HCT116 (cell line): ENCODE measurements at regions not wholly inside any gene's neighbourhood (a gene's known extent, or its start where the extent isn't known, plus 50 kb on each side); places are given as distances from the start of the nearest gene placed in this dataset.
"Not testable (repeated sequence)": the region's sequence is repeated elsewhere in the genome, so short reads cannot be mapped to it uniquely, and the experiment has no call there.

Experiments
- ATAC-seq: fragments of 200-7000 bp; cut with Tn5 transposase; 2 replicates; pipeline ENCODE4 v1.9.1; 2020; ENCODE audit warnings: mild to moderate bottlenecking, moderate library complexity
- BruUV-seq: library from RNA; stranded (reverse); fragments of 400-500 nt; replicated peaks from 2 replicates; lab custom pipeline; 2021; lab: Mats Ljungman, UMichigan
- CTCF ChIA-PET: fragments of 300-600 bp; sonication (Branson Sonifier 250); formaldehyde crosslinking; loops from one replicate; lab custom pipeline; 2021; ENCODE audit warnings: antibody characterized with exemption; lab: Charles Lee
- POLR2A ChIA-PET: fragments of 300-600, 350-600 bp; sonication (Branson Sonifier 250); formaldehyde crosslinking; loops from one replicate; lab custom pipeline; 2021; ENCODE audit warnings: antibody characterized with exemption; lab: Charles Lee
- RAD21 ChIA-PET, 2 experiments: fragments of 300-600 bp; sonication (Branson Sonifier 250); formaldehyde crosslinking; loops; one replicate each; lab custom pipeline; 2023; ENCODE audit warnings: low total read pairs in 2 of 2; ENCODE audit not compliant: uncharacterized antibody in 2 of 2, unreplicated experiment in 2 of 2, low non-redundant PET in 1 of 2; lab: Charles Lee
- DNase-seq: peaks from one replicate; pipeline ENCODE4 v3.0.0-alpha.2; 2010; ENCODE audit warnings: low read depth, low spot score
- H2AFZ ChIP-seq: fragments of 200-600 bp; shearing (Covaris generic), sonication (generic); 2 replicates; pipeline ENCODE4 v1.6.1; 2017; ENCODE audit warnings: low read depth, mixed run types, mixed read lengths, antibody characterized with exemption, low read length; ENCODE audit not compliant: poor library complexity, severe bottlenecking
- H3K27ac ChIP-seq: 2 replicates; pipeline ENCODE4 v1.5.1; 2012; ENCODE audit warnings: low read depth, low read length
- H3K27me3 ChIP-seq: fragments of 200-600 bp; sonication (generic); 2 replicates; pipeline ENCODE4 v1.6.1; 2016; ENCODE audit warnings: mixed run types, low read length, mixed read lengths; ENCODE audit not compliant: insufficient read depth
- H3K36me3 ChIP-seq, 2 experiments: fragments of 200-500 bp in 1 of 2; fragments of 200-600 bp in 1 of 2; sonication (Bioruptor generic) in 1 of 2; sonication (generic) in 1 of 2; 2 replicates each; pipeline versions ENCODE4 v1.5.1 to v1.6.1; 2014 to 2016; ENCODE audit warnings: low read length in 2 of 2, inconsistent platforms in 1 of 2, mixed read lengths in 1 of 2, mixed run types in 1 of 2; ENCODE audit not compliant: insufficient read depth in 2 of 2, control insufficient read depth in 1 of 2
- H3K4me1 ChIP-seq, 2 experiments: fragments of 200-600 bp in 1 of 2; sonication (generic) in 1 of 2; 2 replicates each; pipeline versions ENCODE4 v1.5.1 to v1.6.1; 2012 to 2017; ENCODE audit warnings: low read length in 2 of 2, inconsistent platforms in 1 of 2, mild to moderate bottlenecking in 1 of 2, mixed read lengths in 1 of 2, mixed run types in 1 of 2, moderate library complexity in 1 of 2; ENCODE audit not compliant: insufficient read depth in 2 of 2, control insufficient read depth in 1 of 2
- H3K4me2 ChIP-seq: fragments of 200-600 bp; sonication (generic); 2 replicates; pipeline ENCODE4 v1.6.1; 2017; ENCODE audit warnings: mixed run types, low read length, mixed read lengths
- H3K4me3 ChIP-seq, 2 experiments: fragments of 200-600 bp in 1 of 2; sonication (generic) in 1 of 2; replicated peaks in 1 of 2; 2 replicates each; pipeline ENCODE4 v1.5.1; 2011 to 2016; ENCODE audit warnings: low read length in 2 of 2, control low read depth in 1 of 2, low read depth in 1 of 2, mild to moderate bottlenecking in 1 of 2, mixed read lengths in 1 of 2, mixed run types in 1 of 2
- H3K79me2 ChIP-seq: fragments of 200-600 bp; sonication (generic); 2 replicates; pipeline ENCODE4 v1.6.1; 2017; ENCODE audit warnings: mild to moderate bottlenecking, mixed run types, low read length, moderate library complexity, mixed read lengths; ENCODE audit not compliant: insufficient read depth
- H3K9ac ChIP-seq: fragments of 200-600 bp; sonication (generic); 2 replicates; pipeline ENCODE4 v1.6.1; 2016; ENCODE audit warnings: low read length, mixed read lengths
- H3K9me2 ChIP-seq: fragments of 200-600 bp; sonication (generic), shearing (Covaris generic); 2 replicates; pipeline ENCODE4 v1.6.1; 2017; ENCODE audit warnings: mixed run types, mild to moderate bottlenecking, moderate library complexity; ENCODE audit not compliant: insufficient read depth
- H3K9me3 ChIP-seq, 2 experiments: fragments of 200-500 bp in 1 of 2; fragments of 200-600 bp in 1 of 2; sonication (Bioruptor generic) in 1 of 2; sonication (generic) in 1 of 2; 2 replicates each; pipeline ENCODE4 v1.6.1; 2014 to 2017; ENCODE audit warnings: low read length in 2 of 2, mixed read lengths in 2 of 2, inconsistent platforms in 1 of 2, low read depth in 1 of 2, mild to moderate bottlenecking in 1 of 2, mixed run types in 1 of 2, moderate library complexity in 1 of 2; ENCODE audit not compliant: control insufficient read depth in 1 of 2, insufficient read depth in 1 of 2
- H4K20me1 ChIP-seq: fragments of 200-600 bp; sonication (generic), shearing (Covaris generic); 2 replicates; pipeline ENCODE4 v1.6.1; 2017; ENCODE audit warnings: mixed run types, mild to moderate bottlenecking, moderate library complexity; ENCODE audit not compliant: insufficient read depth
- CBX3 ChIP-seq: IDR thresholded peaks from 2 replicates; pipeline ENCODE4 v1.6.1; 2012; ENCODE audit warnings: low read depth
- EGR1 ChIP-seq: IDR thresholded peaks from 2 replicates; pipeline ENCODE4 v1.6.1; 2012; ENCODE audit warnings: low read depth
- EZH2phosphoT487 ChIP-seq: fragments of 200-600 bp; IDR thresholded peaks from 2 replicates; pipeline ENCODE4 v1.6.1; 2018; ENCODE audit warnings: antibody characterized with exemption, borderline replicate concordance
- FOSL1 ChIP-seq: IDR thresholded peaks from 2 replicates; pipeline ENCODE4 v1.6.1; 2012; ENCODE audit warnings: low read depth
- JUND ChIP-seq: IDR thresholded peaks from 2 replicates; pipeline ENCODE4 v1.6.1; 2012
- POLR2AphosphoS5 ChIP-seq: IDR thresholded peaks from 2 replicates; pipeline ENCODE4 v1.6.1; 2011; ENCODE audit warnings: mild to moderate bottlenecking, low read depth, low read length, moderate library complexity
- SIN3A ChIP-seq: IDR thresholded peaks from 2 replicates; pipeline ENCODE4 v1.6.1; 2012; ENCODE audit warnings: low read depth
- SRF ChIP-seq: IDR thresholded peaks from 2 replicates; pipeline ENCODE4 v1.6.1; 2012; ENCODE audit warnings: low read depth
- TCF7L2 ChIP-seq: IDR thresholded peaks from 2 replicates; pipeline ENCODE4 v1.7.0; 2011; ENCODE audit warnings: borderline replicate concordance, inconsistent platforms; ENCODE audit not compliant: insufficient read depth, insufficient read length; ENCODE audit errors: extremely low read depth
- YY1 ChIP-seq: IDR thresholded peaks from 2 replicates; pipeline ENCODE4 v1.6.1; 2011; ENCODE audit warnings: low read length, low read depth, moderate library complexity, mild to moderate bottlenecking; ENCODE audit not compliant: insufficient replicate concordance; ENCODE audit errors: extremely low read depth
- ZFX ChIP-seq: fragments of 450-650 bp; IDR thresholded peaks from 2 replicates; pipeline ENCODE4 v1.6.1; 2017
- ZNF274 ChIP-seq: fragments of 200-500 bp; sonication (Bioruptor generic); IDR thresholded peaks from 2 replicates; pipeline ENCODE4 v1.6.1; 2014; ENCODE audit warnings: mild to moderate bottlenecking, low read depth, low read length, inconsistent platforms
- intact Hi-C: fragments of 100-400 bp; cut with micrococcal nuclease; formaldehyde crosslinking; loops from 2 replicates; pipeline ENCODE4 v1.10.0; 2022
- TF ChIP-seq, protein P1 (sequence below): IDR thresholded peaks from 2 replicates; pipeline ENCODE4 v1.6.1; 2012
- TF ChIP-seq, protein P2 (sequence below), 3 experiments: fragments of 200-600 bp in 1 of 3; sonication (generic) in 1 of 3; IDR thresholded peaks in 2 of 3; conservative IDR thresholded peaks in 1 of 3; 2 replicates each; pipeline ENCODE4 v1.5.1; 2012 to 2017; ENCODE audit warnings: low read depth in 2 of 3, low read length in 2 of 3, antibody characterized with exemption in 1 of 3, borderline replicate concordance in 1 of 3, control low read depth in 1 of 3, mild to moderate bottlenecking in 1 of 3, mixed read lengths in 1 of 3, mixed run types in 1 of 3, moderate library complexity in 1 of 3; ENCODE audit not compliant: insufficient read depth in 1 of 3
- TF ChIP-seq, protein P3 (sequence below): IDR thresholded peaks from 2 replicates; pipeline ENCODE4 v1.6.1; 2011; ENCODE audit warnings: mild to moderate bottlenecking, low read length, moderate library complexity; ENCODE audit not compliant: insufficient replicate concordance; ENCODE audit errors: extremely low read depth

DNA sequence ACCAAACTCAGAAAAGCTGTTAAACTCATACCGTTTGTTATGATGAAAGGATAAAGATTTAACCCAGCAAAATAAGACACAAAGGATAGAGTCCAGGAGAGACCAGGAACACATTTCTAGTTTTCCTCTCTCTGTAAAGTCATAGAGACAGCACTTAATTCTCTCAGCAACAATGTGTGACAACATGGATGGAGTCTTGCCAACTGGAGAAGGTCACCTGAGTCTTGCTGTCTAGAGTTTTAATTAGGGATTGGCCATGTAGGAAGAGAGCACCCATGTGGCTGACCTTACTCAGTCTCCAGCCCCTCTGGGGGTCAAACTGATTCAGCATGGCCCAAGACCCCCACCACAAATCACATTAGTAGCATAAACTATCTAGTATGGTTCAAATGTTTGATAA, 151.0 kb upstream of the ATF7IP start:
- no peak overlapping the region for H3K4me3 ChIP-seq
- DNase-seq, result no peak
- no peaks in the 10 kb centered on the region for H3K9me3 ChIP-seq
- H3K27me3 ChIP-seq, result no peaks in the 10 kb centered on the region
- no peaks in the 10 kb centered on the region for H3K9me2 ChIP-seq
- no peaks in the 10 kb centered on the region for H4K20me1 ChIP-seq
- POLR2A ChIA-PET, result no interaction called here
- RAD21 ChIA-PET, result no interaction called here
- no TSS peak for BruUV-seq
- H2AFZ ChIP-seq, result peak overlapping the region; percentile 54
- no peak for ATAC-seq
- no peak for TF ChIP-seq EGR1
- TF ChIP-seq CBX3, result no peak
- TF ChIP-seq, protein P1, sequence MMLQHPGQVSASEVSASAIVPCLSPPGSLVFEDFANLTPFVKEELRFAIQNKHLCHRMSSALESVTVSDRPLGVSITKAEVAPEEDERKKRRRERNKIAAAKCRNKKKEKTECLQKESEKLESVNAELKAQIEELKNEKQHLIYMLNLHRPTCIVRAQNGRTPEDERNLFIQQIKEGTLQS, result no peak
- no peak for TF ChIP-seq SIN3A
- no peak for TF ChIP-seq ZNF274
- no peak for TF ChIP-seq POLR2AphosphoS5
- TF ChIP-seq, protein P2, sequence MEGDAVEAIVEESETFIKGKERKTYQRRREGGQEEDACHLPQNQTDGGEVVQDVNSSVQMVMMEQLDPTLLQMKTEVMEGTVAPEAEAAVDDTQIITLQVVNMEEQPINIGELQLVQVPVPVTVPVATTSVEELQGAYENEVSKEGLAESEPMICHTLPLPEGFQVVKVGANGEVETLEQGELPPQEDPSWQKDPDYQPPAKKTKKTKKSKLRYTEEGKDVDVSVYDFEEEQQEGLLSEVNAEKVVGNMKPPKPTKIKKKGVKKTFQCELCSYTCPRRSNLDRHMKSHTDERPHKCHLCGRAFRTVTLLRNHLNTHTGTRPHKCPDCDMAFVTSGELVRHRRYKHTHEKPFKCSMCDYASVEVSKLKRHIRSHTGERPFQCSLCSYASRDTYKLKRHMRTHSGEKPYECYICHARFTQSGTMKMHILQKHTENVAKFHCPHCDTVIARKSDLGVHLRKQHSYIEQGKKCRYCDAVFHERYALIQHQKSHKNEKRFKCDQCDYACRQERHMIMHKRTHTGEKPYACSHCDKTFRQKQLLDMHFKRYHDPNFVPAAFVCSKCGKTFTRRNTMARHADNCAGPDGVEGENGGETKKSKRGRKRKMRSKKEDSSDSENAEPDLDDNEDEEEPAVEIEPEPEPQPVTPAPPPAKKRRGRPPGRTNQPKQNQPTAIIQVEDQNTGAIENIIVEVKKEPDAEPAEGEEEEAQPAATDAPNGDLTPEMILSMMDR (IDR thresholded peaks at IDR 0.05 in 2 of 3, conservative IDR thresholded peaks at IDR 0.05 in 1 of 3; ENCODE audit: borderline replicate concordance in 1 of 3, insufficient read depth in 1 of 3, low read depth in 2 of 3, low read length in 2 of 3), result no peak
- no peak for TF ChIP-seq YY1
- TF ChIP-seq SRF, result no peak
- no peak for TF ChIP-seq EZH2phosphoT487
- TF ChIP-seq JUND, result no peak
- TF ChIP-seq ZFX, result no peak
- TF ChIP-seq FOSL1, result no peak
- no peak for TF ChIP-seq TCF7L2
- TF ChIP-seq, protein P3, sequence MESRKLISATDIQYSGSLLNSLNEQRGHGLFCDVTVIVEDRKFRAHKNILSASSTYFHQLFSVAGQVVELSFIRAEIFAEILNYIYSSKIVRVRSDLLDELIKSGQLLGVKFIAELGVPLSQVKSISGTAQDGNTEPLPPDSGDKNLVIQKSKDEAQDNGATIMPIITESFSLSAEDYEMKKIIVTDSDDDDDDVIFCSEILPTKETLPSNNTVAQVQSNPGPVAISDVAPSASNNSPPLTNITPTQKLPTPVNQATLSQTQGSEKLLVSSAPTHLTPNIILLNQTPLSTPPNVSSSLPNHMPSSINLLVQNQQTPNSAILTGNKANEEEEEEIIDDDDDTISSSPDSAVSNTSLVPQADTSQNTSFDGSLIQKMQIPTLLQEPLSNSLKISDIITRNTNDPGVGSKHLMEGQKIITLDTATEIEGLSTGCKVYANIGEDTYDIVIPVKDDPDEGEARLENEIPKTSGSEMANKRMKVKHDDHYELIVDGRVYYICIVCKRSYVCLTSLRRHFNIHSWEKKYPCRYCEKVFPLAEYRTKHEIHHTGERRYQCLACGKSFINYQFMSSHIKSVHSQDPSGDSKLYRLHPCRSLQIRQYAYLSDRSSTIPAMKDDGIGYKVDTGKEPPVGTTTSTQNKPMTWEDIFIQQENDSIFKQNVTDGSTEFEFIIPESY, result no peak
- CTCF ChIA-PET, result interaction anchor here (0.7 kb wide), 1 partner anchor 24 kb away, joined by 4 read pairs; no protein-coding TSS in a partner anchor
- intact Hi-C loops, result no loop called here
- H3K79me2 ChIP-seq, result no peaks in the 10 kb centered on the region
- H3K4me1 ChIP-seq, result peaks cover 7 to 26% of the 10 kb centered on the region in 2 experiments; a peak in 3 of 4 replicates
- no peaks in the 10 kb centered on the region for H3K36me3 ChIP-seq
- no peak overlapping the region for H3K9ac ChIP-seq
- no peak overlapping the region for H3K4me2 ChIP-seq
- no peak overlapping the region for H3K27ac ChIP-seq

DNA sequence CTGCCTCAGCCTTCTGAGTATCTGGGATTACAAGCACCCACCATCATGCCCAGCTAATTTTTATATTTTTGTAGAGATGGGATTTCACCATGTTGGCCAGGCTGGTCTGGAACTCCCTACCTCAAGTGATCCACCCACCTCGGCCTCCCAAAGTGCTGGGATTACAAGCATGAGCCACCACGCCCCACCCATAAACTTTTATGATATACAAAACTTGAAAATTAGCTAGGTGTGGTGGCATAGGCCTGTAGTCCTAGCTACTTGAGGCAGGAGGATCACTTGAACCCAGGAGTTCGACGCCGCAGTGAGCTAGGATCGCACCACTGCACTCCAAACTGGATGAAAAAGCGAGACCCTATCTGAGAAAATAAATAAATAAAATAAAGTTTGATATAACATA, 149.5 kb upstream of the ATF7IP start:
- RAD21 ChIA-PET, H3K9ac ChIP-seq, ATAC-seq, BruUV-seq, H4K20me1 ChIP-seq, H3K27ac ChIP-seq, POLR2A ChIA-PET, H3K36me3 ChIP-seq, DNase-seq, H3K79me2 ChIP-seq, H3K9me2 ChIP-seq, H3K27me3 ChIP-seq, H3K4me3 ChIP-seq, H3K9me3 ChIP-seq, intact Hi-C loops: not testable (repeated sequence)
- Histone ChIP-seq H2AFZ (peak overlapping the region; percentile 5), H3K4me2 (peak overlapping the region; percentile 41), H3K4me1 (peaks cover 7 to 28% of the 10 kb centered on the region in 2 experiments; a peak in 3 of 4 replicates)
- CTCF ChIA-PET, result interaction anchor here (0.8 to 1.4 kb wide), 2 partner anchors 22 to 49 kb away, joined by 3 to 5 read pairs; no protein-coding TSS in a partner anchor
